Prostate gland (tissue), 2 donors: ENCODE measurements at regions not wholly inside any gene's neighbourhood (a gene's known extent, or its start where the extent isn't known, plus 50 kb on each side); places are given as distances from the start of the nearest gene placed in this dataset.

Experiments
- DNase-seq: peaks from one replicate; pipeline ENCODE4 v3.0.0-alpha.2; 2019; ENCODE audit warnings: low spot score
- H3K27ac ChIP-seq, 2 donors: fragments of 200-600 bp; sonication (generic); 2 replicates each; pipeline ENCODE4 v1.5.1; 2017 to 2019
- H3K27me3 ChIP-seq: fragments of 200-600 bp; sonication (generic); replicated peaks from 2 replicates; pipeline ENCODE4 v1.5.1; 2019; ENCODE audit not compliant: insufficient read depth
- H3K36me3 ChIP-seq, 2 donors: fragments of 200-600 bp; sonication (generic); 1 replicate in 1 of 2; 2 replicates in 1 of 2; pipeline versions ENCODE4 v1.5.1 to v1.8.1; 2017 to 2019
- H3K4me1 ChIP-seq: fragments of 200-600 bp; sonication (generic); replicated peaks from 2 replicates; pipeline ENCODE4 v1.5.1; 2019
- H3K4me3 ChIP-seq, 2 donors: fragments of 200-600 bp; sonication (generic); 2 replicates each; pipeline ENCODE4 v1.5.1; 2017 to 2019
- H3K9me3 ChIP-seq: fragments of 200-600 bp; sonication (generic); 2 replicates; pipeline ENCODE4 v1.5.1; 2017
- POLR2A ChIP-seq: fragments of 450-650 bp; IDR thresholded peaks from one replicate; pipeline ENCODE4 v1.6.1; 2016; ENCODE audit warnings: antibody characterized with exemption, mild to moderate bottlenecking
- POLR2AphosphoS5 ChIP-seq: sonication (generic); formaldehyde crosslinking; IDR thresholded peaks from one replicate; pipeline ENCODE4 v1.6.1; 2017; ENCODE audit warnings: antibody characterized with exemption
- WGBS: methylation state at CpG from one replicate; pipeline ENCODE4 v1.1.5; 2018; 5-methylcytosine and 5-hydroxymethylcytosine counted together
- intact Hi-C: fragments of 100-400 bp; cut with DNase I; formaldehyde crosslinking; loops from one replicate; pipeline ENCODE4 v1.14.2; 2022
- TF ChIP-seq, protein P1 (sequence below), 4 experiments: fragments of 200-600 bp in 2 of 4; fragments of 450-650 bp in 2 of 4; sonication (generic) in 2 of 4; IDR thresholded peaks; 1 replicate in 3 of 4; 2 replicates in 1 of 4; pipeline ENCODE4 v1.5.1; 2016 to 2019; ENCODE audit warnings: antibody characterized with exemption in 4 of 4, mild to moderate bottlenecking in 2 of 4, moderate library complexity in 2 of 4

GRCh38 chr18:29326214-29326613, 1149.3 kb upstream of the CDH2 start:
- TF ChIP-seq POLR2A: no peak
- TF ChIP-seq, protein P1, sequence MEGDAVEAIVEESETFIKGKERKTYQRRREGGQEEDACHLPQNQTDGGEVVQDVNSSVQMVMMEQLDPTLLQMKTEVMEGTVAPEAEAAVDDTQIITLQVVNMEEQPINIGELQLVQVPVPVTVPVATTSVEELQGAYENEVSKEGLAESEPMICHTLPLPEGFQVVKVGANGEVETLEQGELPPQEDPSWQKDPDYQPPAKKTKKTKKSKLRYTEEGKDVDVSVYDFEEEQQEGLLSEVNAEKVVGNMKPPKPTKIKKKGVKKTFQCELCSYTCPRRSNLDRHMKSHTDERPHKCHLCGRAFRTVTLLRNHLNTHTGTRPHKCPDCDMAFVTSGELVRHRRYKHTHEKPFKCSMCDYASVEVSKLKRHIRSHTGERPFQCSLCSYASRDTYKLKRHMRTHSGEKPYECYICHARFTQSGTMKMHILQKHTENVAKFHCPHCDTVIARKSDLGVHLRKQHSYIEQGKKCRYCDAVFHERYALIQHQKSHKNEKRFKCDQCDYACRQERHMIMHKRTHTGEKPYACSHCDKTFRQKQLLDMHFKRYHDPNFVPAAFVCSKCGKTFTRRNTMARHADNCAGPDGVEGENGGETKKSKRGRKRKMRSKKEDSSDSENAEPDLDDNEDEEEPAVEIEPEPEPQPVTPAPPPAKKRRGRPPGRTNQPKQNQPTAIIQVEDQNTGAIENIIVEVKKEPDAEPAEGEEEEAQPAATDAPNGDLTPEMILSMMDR (IDR thresholded peaks at IDR 0.05): no peak
- TF ChIP-seq POLR2AphosphoS5: no peak
- intact Hi-C loops: no loop called here
- H3K36me3 ChIP-seq: no peaks in the 10 kb centered on the region
- H3K9me3 ChIP-seq: no peaks in the 10 kb centered on the region
- H3K27ac ChIP-seq: no peak overlapping the region
- H3K4me1 ChIP-seq: no peaks in the 10 kb centered on the region
- no peaks in the 10 kb centered on the region for H3K27me3 ChIP-seq
- WGBS: 44% methylated on average over 2 of the region's 2 CpGs
- H3K4me3 ChIP-seq: no peak overlapping the region
- DNase-seq: no peak

- H3K36me3 ChIP-seq: no peaks in the 10 kb centered on the region
- no peaks in the 10 kb centered on the region for H3K4me1 ChIP-seq
- DNase-seq: no peak
- H3K4me3 ChIP-seq: no peak overlapping the region
- no peak overlapping the region for H3K27ac ChIP-seq
- H3K9me3 ChIP-seq: no peaks in the 10 kb centered on the region
- intact Hi-C loops: no loop called here
- TF ChIP-seq, protein P1 (IDR thresholded peaks at IDR 0.05): no peak
- TF ChIP-seq POLR2AphosphoS5 (no peak), POLR2A (no peak)
- H3K27me3 ChIP-seq: no peaks in the 10 kb centered on the region
- WGBS: 79% methylated on average over 1 of the region's 1 CpG
Measured at GRCh38 chr18:29321561-29321960, 1144.6 kb upstream of the CDH2 start.

DNA sequence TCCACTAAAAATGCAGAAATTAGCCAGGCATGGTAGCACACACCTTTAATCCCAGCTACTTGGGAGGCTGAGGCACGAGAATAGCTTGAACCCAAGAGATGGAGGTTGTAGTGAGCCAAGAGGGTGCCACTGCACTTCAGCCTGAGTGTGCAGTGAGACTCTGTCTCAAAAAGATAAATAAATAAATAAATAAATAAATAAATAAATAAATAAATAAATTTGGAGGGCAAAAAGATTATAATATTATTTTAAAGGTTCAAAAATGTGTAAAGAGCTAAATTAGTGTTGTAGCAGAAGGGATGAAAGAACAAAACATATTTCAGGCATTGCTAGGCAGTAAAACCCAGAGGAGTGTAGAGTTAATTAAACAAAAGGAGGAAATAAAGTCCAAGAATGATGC, 1136.4 kb upstream of the CDH2 start:
- WGBS: 78% methylated on average over 1 of the region's 1 CpG
- Histone ChIP-seq H3K4me3 (no peak overlapping the region), H3K4me1 (no peaks in the 10 kb centered on the region), H3K36me3 (no peaks in the 10 kb centered on the region), H3K9me3 (no peaks in the 10 kb centered on the region), H3K27ac (no peak overlapping the region), H3K27me3 (no peaks in the 10 kb centered on the region)
- TF ChIP-seq, protein P1 (IDR thresholded peaks at IDR 0.05): no peak
- TF ChIP-seq POLR2AphosphoS5: no peak
- no peak for DNase-seq
- intact Hi-C loops: no loop called here

DNA sequence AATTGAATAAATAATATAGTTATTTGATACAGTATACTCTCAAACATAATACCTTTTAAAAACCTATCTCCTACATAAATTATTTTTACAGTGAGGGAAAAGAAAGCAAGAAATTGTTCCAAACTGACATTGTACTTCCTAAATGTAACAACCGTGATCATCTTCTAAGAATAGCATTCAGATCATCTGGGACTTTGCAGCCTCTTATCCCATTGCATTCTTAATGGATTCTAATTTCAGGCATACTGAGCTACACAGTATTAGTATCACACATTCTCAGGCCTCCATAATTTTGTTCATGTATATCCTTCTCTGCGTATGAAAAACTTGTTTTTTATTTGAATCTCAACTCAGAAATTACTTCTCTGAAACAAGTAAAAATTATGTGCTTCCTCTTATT, 1134.7 kb upstream of the CDH2 start:
- H3K36me3 ChIP-seq: no peaks in the 10 kb centered on the region
- H3K4me3 ChIP-seq: no peak overlapping the region
- 76% methylated on average over 2 of the region's 2 CpGs for WGBS
- intact Hi-C loops: no loop called here
- no peaks in the 10 kb centered on the region for H3K27me3 ChIP-seq
- no peak for DNase-seq
- no peak overlapping the region for H3K27ac ChIP-seq
- TF ChIP-seq, protein P1 (IDR thresholded peaks at IDR 0.05): no peak
- TF ChIP-seq POLR2A: no peak
- no peak for TF ChIP-seq POLR2AphosphoS5
- no peaks in the 10 kb centered on the region for H3K4me1 ChIP-seq
- H3K9me3 ChIP-seq: no peaks in the 10 kb centered on the region

DNA sequence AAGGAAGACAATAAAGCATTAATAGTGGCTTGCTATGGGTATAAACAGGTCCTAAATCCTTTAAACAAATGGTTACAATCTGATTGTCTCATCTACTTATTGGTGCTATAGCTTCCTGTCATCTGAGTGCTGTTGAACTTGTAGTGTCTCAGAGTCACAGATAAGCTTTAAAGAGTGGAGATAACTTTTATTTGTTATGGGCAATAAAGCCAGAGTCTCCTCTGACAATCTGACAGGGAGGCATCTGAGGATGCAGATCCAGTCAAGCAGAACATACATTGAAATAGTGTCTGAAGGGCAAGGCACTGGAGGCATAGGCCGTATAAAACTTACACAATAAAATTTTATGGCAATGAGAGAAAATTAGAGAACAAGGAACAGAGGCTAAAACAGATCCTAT, 1132.4 kb upstream of the CDH2 start:
- H3K36me3 ChIP-seq: no peaks in the 10 kb centered on the region
- no peak overlapping the region for H3K27ac ChIP-seq
- H3K27me3 ChIP-seq: no peaks in the 10 kb centered on the region
- 18% methylated on average over 1 of the region's 1 CpG for WGBS
- intact Hi-C loops: no loop called here
- no peak for DNase-seq
- H3K4me3 ChIP-seq: no peak overlapping the region
- no peaks in the 10 kb centered on the region for H3K4me1 ChIP-seq
- no peaks in the 10 kb centered on the region for H3K9me3 ChIP-seq
- no peak for TF ChIP-seq POLR2A
- TF ChIP-seq, protein P1 (IDR thresholded peaks at IDR 0.05): no peak
- no peak for TF ChIP-seq POLR2AphosphoS5
